ENCODE measurements at regions not wholly inside any gene's neighbourhood (a gene's known extent, or its start where the extent isn't known, plus 50 kb on each side); places are given as distances from the start of the nearest gene placed in this dataset.

GRCh38 chr13:22152751-22153150 is 481.9 kb downstream of the FGF9 start:
- Histone ChIP-seq H2BK12ac (ENCODE audit: low read depth, low read length) (no peak overlapping the region), H4K8ac (ENCODE audit: extremely low read depth, insufficient read depth, low read length) (no peak overlapping the region), H2BK15ac (ENCODE audit: low read length) (no peak overlapping the region), H2BK20ac (ENCODE audit: low read length) (no peak overlapping the region), H3K4me1 (replicated peaks in 1 of 4; ENCODE audit: control insufficient read depth in 3 of 4, insufficient read depth in 4 of 4, low read length in 3 of 4) (no peaks in the 10 kb centered on the region), H4K20me1 (replicated peaks in 1 of 2; ENCODE audit: control insufficient read depth in 1 of 2, insufficient read depth in 2 of 2, low read length in 2 of 2) (no peaks in the 10 kb centered on the region), H3K9me3 (ENCODE audit: insufficient read depth in 2 of 2, low read depth in 1 of 2, low read length in 1 of 2) (no peaks in the 10 kb centered on the region), H4K5ac (ENCODE audit: insufficient read length, low read depth, low read length) (no peak overlapping the region), H3K9ac (replicated peaks in 1 of 4; ENCODE audit: extremely low read depth in 1 of 4, low read depth in 3 of 4, low read length in 3 of 4) (no peak overlapping the region), H2AK5ac (ENCODE audit: low read depth, low read length) (no peak overlapping the region), H4K91ac (replicated peaks; ENCODE audit: insufficient read length, low read length) (no peak overlapping the region), H3K14ac (ENCODE audit: insufficient read length) (no peak overlapping the region), H3K18ac (ENCODE audit: extremely low read depth, low read length) (no peak overlapping the region), H3K36me3 (ENCODE audit: control insufficient read depth in 2 of 4, insufficient read depth in 4 of 4, low read length in 3 of 4) (no peaks in the 10 kb centered on the region), H3K4ac (replicated peaks; ENCODE audit: insufficient read length, low read depth, low read length) (no peak overlapping the region), H3K27ac (ENCODE audit: low read depth, low read length) (no peak overlapping the region), H3K4me3 (ENCODE audit: extremely low read depth in 1 of 4, insufficient read depth in 2 of 4, low read depth in 3 of 4, low read length in 4 of 4) (no peak overlapping the region), H3K23ac (ENCODE audit: insufficient read length) (no peak overlapping the region), H2AFZ (ENCODE audit: low read length) (no peak overlapping the region), H3K4me2 (ENCODE audit: insufficient read depth in 1 of 2, low read depth in 2 of 2, low read length in 2 of 2) (no peak overlapping the region), H3K27me3 (replicated peaks in 1 of 4; ENCODE audit: control insufficient read depth in 3 of 4, extremely low read depth in 1 of 4, insufficient read depth in 3 of 4, low read length in 3 of 4) (no peaks in the 10 kb centered on the region), H2BK5ac (ENCODE audit: low read depth, low read length) (no peak overlapping the region), H2BK120ac (replicated peaks; ENCODE audit: low read depth, low read length) (no peak overlapping the region), H3K23me2 (ENCODE audit: low read depth, low read length) (no peaks in the 10 kb centered on the region; the same call in 1 of the 2 replicates), H3K79me1 (ENCODE audit: low read depth, low read length) (no peaks in the 10 kb centered on the region), H3K56ac (replicated peaks; ENCODE audit: insufficient read length, low read depth, low read length) (no peak overlapping the region), H3K79me2 (ENCODE audit: control insufficient read depth in 1 of 2, insufficient read depth in 2 of 2, low read length in 2 of 2) (no peaks in the 10 kb centered on the region)
- WGBS, 2 experiments (ENCODE audit: extremely low coverage in 1 of 2, insufficient coverage in 1 of 2, insufficient read length in 1 of 2, insufficient replicate concordance in 2 of 2, low coverage in 1 of 2, low lambda C conversion rate in 2 of 2, missing lambda C conversion rate in 1 of 2), result 93% methylated on average over 2 of the region's 2 CpGs; no CpG with 5 or more reads in 1 of the 2 experiments
- DNase-seq (ENCODE audit: low read depth in 1 of 2, low spot score in 2 of 2) (no peak), FAIRE-seq (no peak)
- ChIA-PET POLR2A (ENCODE audit: partially characterized antibody) (no interaction called here), CTCF (ENCODE audit: partially characterized antibody) (interaction anchor here (0.8 to 1.0 kb wide), 2 partner anchors 23 to 233 kb away, joined by 3 read pairs; no protein-coding TSS in a partner anchor)
- TF ChIP-seq ATF2 (IDR thresholded peaks at IDR 0.05; ENCODE audit: low read length), result no peak
